ENCODE measurements at regions not wholly inside any gene's neighbourhood (a gene's known extent, or its start where the extent isn't known, plus 50 kb on each side); places are given as distances from the start of the nearest gene placed in this dataset.
"Not testable (repeated sequence)": the region's sequence is repeated elsewhere in the genome, so short reads cannot be mapped to it uniquely, and the experiment has no call there.

GRCh38 chr4:98828801-98829200 is 100.1 kb downstream of the EIF4E start:
- peak; percentile 16 for DNase-seq

GRCh38 chr4:98827661-98828060 is 101.3 kb downstream of the EIF4E start:
- no peak for DNase-seq

- no peak for DNase-seq
These were observed 106.8 kb downstream of the EIF4E start for GRCh38 chr4:98822144-98822543.

- DNase-seq, result not testable (repeated sequence)
These were observed 110.8 kb downstream of the EIF4E start for GRCh38 chr4:98818116-98818515.

GRCh38 chr4:98816816-98817215 is 112.1 kb downstream of the EIF4E start:
- DNase-seq, result no peak

- DNase-seq, result no peak
These were observed 112.5 kb downstream of the EIF4E start for GRCh38 chr4:98816386-98816785.

GRCh38 chr4:98804403-98804802 is 124.5 kb downstream of the EIF4E start:
- no peak for DNase-seq

- no peak for DNase-seq
These were observed 125.7 kb downstream of the EIF4E start for GRCh38 chr4:98803251-98803650.

- no peak for DNase-seq
These were observed 126.1 kb downstream of the EIF4E start for GRCh38 chr4:98802770-98803198.

GRCh38 chr4:98801259-98801725 is 127.6 kb downstream of the EIF4E start:
- DNase-seq, result no peak

GRCh38 chr4:98796991-98797390 is 131.9 kb downstream of the EIF4E start:
- DNase-seq, result no peak

- DNase-seq, result peak; percentile 37
These were observed 134.2 kb downstream of the EIF4E start for GRCh38 chr4:98794565-98795205.

GRCh38 chr4:98793658-98794057 is 135.2 kb upstream of the TSPAN5 start:
- peak; percentile 25 for DNase-seq

GRCh38 chr4:98786866-98787265 is 128.5 kb upstream of the TSPAN5 start:
- DNase-seq, result peak; percentile 6

- DNase-seq, result no peak
These were observed 126.7 kb upstream of the TSPAN5 start for GRCh38 chr4:98784947-98785706.

- DNase-seq, result no peak
These were observed 123.4 kb upstream of the TSPAN5 start for GRCh38 chr4:98781641-98782357.

GRCh38 chr4:98780926-98781325 is 122.5 kb upstream of the TSPAN5 start:
- no peak for DNase-seq

- DNase-seq, result no peak
These were observed 120.7 kb upstream of the TSPAN5 start for GRCh38 chr4:98779088-98779487.

GRCh38 chr4:98778206-98778605 is 119.8 kb upstream of the TSPAN5 start:
- peak; percentile 88 for DNase-seq

GRCh38 chr4:98775672-98776071 is 117.3 kb upstream of the TSPAN5 start:
- DNase-seq, result no peak

- peak; percentile 29 for DNase-seq
These were observed 115.2 kb upstream of the TSPAN5 start for GRCh38 chr4:98773638-98774037.

GRCh38 chr4:98771959-98772632 is 113.7 kb upstream of the TSPAN5 start:
- DNase-seq, result peak; percentile 37

GRCh38 chr4:98765771-98766170 is 107.4 kb upstream of the TSPAN5 start:
- no peak for DNase-seq

All from DMS53 (cell line).